Caco-2 (cell line): ENCODE measurements at regions not wholly inside any gene's neighbourhood (a gene's known extent, or its start where the extent isn't known, plus 50 kb on each side); places are given as distances from the start of the nearest gene placed in this dataset.

Source experiments
- BruUV-seq: library from RNA; stranded (reverse); fragments of 400-500 nt; replicated peaks from 2 replicates; lab custom pipeline; 2021; lab: Mats Ljungman, UMichigan
- CTCF ChIA-PET: fragments of 300-600 bp; sonication (Branson Sonifier 250); formaldehyde crosslinking; loops from one replicate; lab custom pipeline; 2022; ENCODE audit warnings: antibody characterized with exemption; lab: Charles Lee
- POLR2A ChIA-PET: fragments of 300-600 bp; sonication (Branson Sonifier 250); formaldehyde crosslinking; loops from one replicate; lab custom pipeline; 2022; ENCODE audit warnings: antibody characterized with exemption; lab: Charles Lee
- DNase-seq, 2 experiments: peaks; one replicate each; pipeline versions ENCODE4 v3.0.0 to v3.0.0-alpha.2; 2020 to 2022
- H3K27me3 ChIP-seq: replicated peaks from 2 replicates; pipeline ENCODE4 v1.6.0; 2011; ENCODE audit warnings: low read length; ENCODE audit not compliant: control insufficient read depth, insufficient read depth
- H3K36me3 ChIP-seq: 2 replicates; pipeline ENCODE4 v1.5.1; 2011; ENCODE audit warnings: low read length; ENCODE audit not compliant: control insufficient read depth, insufficient read depth
- H3K4me1 ChIP-seq: fragments of 250-450 bp; sonication (Bioruptor Pico); 2 replicates; pipeline ENCODE4 v1.5.1; 2020; ENCODE audit warnings: mild to moderate bottlenecking
- H3K4me3 ChIP-seq: 2 replicates; pipeline ENCODE4 v1.5.1; 2011; ENCODE audit warnings: low read depth, mild to moderate bottlenecking, control low read depth, low read length
- H3K9me3 ChIP-seq: fragments of 250-450 bp; sonication (Bioruptor Pico); 2 replicates; pipeline ENCODE4 v1.5.1; 2020; ENCODE audit warnings: mild to moderate bottlenecking, moderate library complexity
- H3K27ac Mint-ChIP-seq: one replicate; pipeline ENCODE4 v1.8.0; 2022; ENCODE audit warnings: mixed read lengths; ENCODE audit not compliant: unreplicated experiment
- H3K27me3 Mint-ChIP-seq: one replicate; pipeline ENCODE4 v1.8.0; 2022; ENCODE audit warnings: mixed read lengths; ENCODE audit not compliant: insufficient read depth, unreplicated experiment
- H3K36me3 Mint-ChIP-seq: one replicate; pipeline ENCODE4 v1.8.0; 2022; ENCODE audit warnings: mild to moderate bottlenecking, mixed read lengths; ENCODE audit not compliant: insufficient read depth, unreplicated experiment
- H3K4me1 Mint-ChIP-seq: one replicate; pipeline ENCODE4 v1.8.0; 2022; ENCODE audit warnings: low read depth, mixed read lengths; ENCODE audit not compliant: unreplicated experiment
- H3K4me3 Mint-ChIP-seq: one replicate; pipeline ENCODE4 v1.8.0; 2022; ENCODE audit warnings: mild to moderate bottlenecking, moderate library complexity, mixed read lengths; ENCODE audit not compliant: unreplicated experiment
- H3K9me3 Mint-ChIP-seq: one replicate; pipeline ENCODE4 v1.8.0; 2022; ENCODE audit warnings: mixed read lengths; ENCODE audit not compliant: unreplicated experiment
- CTCF ChIP-seq, 2 experiments: fragments of 200-600 bp in 1 of 2; IDR thresholded peaks; 1 replicate in 1 of 2; 2 replicates in 1 of 2; pipeline versions ENCODE4 v1.5.1 to v1.8.0; 2011 to 2022; ENCODE audit warnings: antibody characterized with exemption in 1 of 2, control low read depth in 1 of 2, inconsistent platforms in 1 of 2, low read depth in 1 of 2, low read length in 1 of 2, mild to moderate bottlenecking in 1 of 2, moderate library complexity in 1 of 2; ENCODE audit not compliant: insufficient read depth in 1 of 2, severe bottlenecking in 1 of 2, unreplicated experiment in 1 of 2
- intact Hi-C: fragments of 100-400 bp; cut with micrococcal nuclease; formaldehyde crosslinking; loops from one replicate; pipeline ENCODE4 v1.10.0; 2022; ENCODE audit not compliant: unreplicated experiment

GRCh38 chr6:119499797-119500196, 150.2 kb upstream of the MAN1A1 start:
- POLR2A ChIA-PET: no interaction called here
- no peak for DNase-seq
- Histone ChIP-seq H3K9me3 (no peaks in the 10 kb centered on the region), H3K27me3 (no peaks in the 10 kb centered on the region), H3K4me3 (no peak overlapping the region), H3K36me3 (no peaks in the 10 kb centered on the region), H3K4me1 (no peaks in the 10 kb centered on the region)
- BruUV-seq: no TSS peak
- no peaks in the 10 kb centered on the region for H3K4me1 Mint-ChIP-seq
- intact Hi-C loops: no loop called here
- CTCF ChIA-PET: no interaction called here
- TF ChIP-seq CTCF (IDR thresholded peaks at IDR 0.05; ENCODE audit: insufficient read depth in 1 of 2, low read depth in 1 of 2, low read length in 1 of 2, severe bottlenecking in 1 of 2, unreplicated experiment in 1 of 2): no peak
- H3K36me3 Mint-ChIP-seq: no peaks in the 10 kb centered on the region
- H3K27ac Mint-ChIP-seq: no peak overlapping the region
- no peak overlapping the region for H3K4me3 Mint-ChIP-seq
- no peaks in the 10 kb centered on the region for H3K9me3 Mint-ChIP-seq
- H3K27me3 Mint-ChIP-seq: no peaks in the 10 kb centered on the region

GRCh38 chr6:119497988-119498727, 148.6 kb upstream of the MAN1A1 start:
- H3K36me3 ChIP-seq: no peaks in the 10 kb centered on the region
- no peak for DNase-seq

GRCh38 chr6:119495230-119495683, 145.7 kb upstream of the MAN1A1 start:
- BruUV-seq: no TSS peak

More at GRCh38 chr6:119497988-119498727, 148.6 kb upstream of the MAN1A1 start:
- no peak overlapping the region for H3K4me3 ChIP-seq
- BruUV-seq: no TSS peak
- H3K27me3 ChIP-seq: no peaks in the 10 kb centered on the region
- TF ChIP-seq CTCF (IDR thresholded peaks at IDR 0.05; ENCODE audit: insufficient read depth in 1 of 2, low read depth in 1 of 2, low read length in 1 of 2, severe bottlenecking in 1 of 2, unreplicated experiment in 1 of 2): no peak
- peaks cover 6% of the 10 kb centered on the region for H3K4me1 Mint-ChIP-seq
- H3K9me3 ChIP-seq: no peaks in the 10 kb centered on the region
- H3K36me3 Mint-ChIP-seq: no peaks in the 10 kb centered on the region
- CTCF ChIA-PET: no interaction called here
- no peaks in the 10 kb centered on the region for H3K4me1 ChIP-seq
- H3K9me3 Mint-ChIP-seq: no peaks in the 10 kb centered on the region
- no peak overlapping the region for H3K27ac Mint-ChIP-seq
- intact Hi-C loops: no loop called here
- no peak overlapping the region for H3K4me3 Mint-ChIP-seq
- POLR2A ChIA-PET: no interaction called here
- no peaks in the 10 kb centered on the region for H3K27me3 Mint-ChIP-seq

More at GRCh38 chr6:119495230-119495683, 145.7 kb upstream of the MAN1A1 start:
- TF ChIP-seq CTCF (IDR thresholded peaks at IDR 0.05; ENCODE audit: insufficient read depth in 1 of 2, low read depth in 1 of 2, low read length in 1 of 2, severe bottlenecking in 1 of 2, unreplicated experiment in 1 of 2): no peak
- Histone ChIP-seq H3K27me3 (no peaks in the 10 kb centered on the region), H3K4me3 (no peak overlapping the region), H3K4me1 (no peaks in the 10 kb centered on the region), H3K9me3 (no peaks in the 10 kb centered on the region), H3K36me3 (no peaks in the 10 kb centered on the region)
- intact Hi-C loops: no loop called here
- CTCF ChIA-PET: no interaction called here
- no peak overlapping the region for H3K4me3 Mint-ChIP-seq
- H3K9me3 Mint-ChIP-seq: peaks cover 14% of the 10 kb centered on the region
- no peaks in the 10 kb centered on the region for H3K36me3 Mint-ChIP-seq
- DNase-seq: no peak
- peaks cover 6% of the 10 kb centered on the region for H3K4me1 Mint-ChIP-seq
- H3K27me3 Mint-ChIP-seq: no peaks in the 10 kb centered on the region
- POLR2A ChIA-PET: no interaction called here
- H3K27ac Mint-ChIP-seq: no peak overlapping the region
